ENCODE measurements at regions not wholly inside any gene's neighbourhood (a gene's known extent, or its start where the extent isn't known, plus 50 kb on each side); places are given as distances from the start of the nearest gene placed in this dataset.

DNA sequence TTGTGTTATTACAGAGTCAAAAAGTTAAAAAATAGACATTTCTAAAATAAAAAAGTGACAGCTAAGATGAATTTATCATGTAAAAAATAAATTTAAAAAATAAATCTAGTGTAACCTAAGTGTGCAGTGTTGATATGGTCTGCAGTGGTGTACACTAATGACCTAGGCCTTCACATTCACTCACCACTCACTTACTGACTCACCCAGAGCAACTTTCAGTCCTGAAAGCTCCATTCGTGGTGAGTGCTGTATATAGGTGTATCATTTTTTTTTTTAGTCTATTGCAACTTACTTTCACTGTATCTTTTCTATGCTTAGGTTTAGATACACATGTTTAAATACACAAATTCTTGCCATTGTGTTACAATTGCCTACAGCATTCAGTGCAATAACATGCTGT lies 459.4 kb upstream of the ROBO1 start:
- TF ChIP-seq, protein P1, sequence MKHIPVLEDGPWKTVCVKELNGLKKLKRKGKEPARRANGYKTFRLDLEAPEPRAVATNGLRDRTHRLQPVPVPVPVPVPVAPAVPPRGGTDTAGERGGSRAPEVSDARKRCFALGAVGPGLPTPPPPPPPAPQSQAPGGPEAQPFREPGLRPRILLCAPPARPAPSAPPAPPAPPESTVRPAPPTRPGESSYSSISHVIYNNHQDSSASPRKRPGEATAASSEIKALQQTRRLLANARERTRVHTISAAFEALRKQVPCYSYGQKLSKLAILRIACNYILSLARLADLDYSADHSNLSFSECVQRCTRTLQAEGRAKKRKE (CRISPR knock-in tag; IDR thresholded peaks at IDR 0.05; ENCODE audit: low read depth): no peak
- TF ChIP-seq SREBF2 (IDR thresholded peaks at IDR 0.05): no peak
- no peak for TF ChIP-seq RNF2 (IDR thresholded peaks at IDR 0.05; ENCODE audit: borderline replicate concordance, low read depth)
- ChIA-PET POLR2A (no interaction called here), CTCF (no interaction called here)
- DNase-seq (ENCODE audit: low read depth in 1 of 2, low spot score in 1 of 2) (no peak), FAIRE-seq (no peak), ATAC-seq (no peak)
- no peak overlapping the region for H3K4me2 ChIP-seq
- no peak overlapping the region for H3K27ac ChIP-seq
- no peak overlapping the region for H3K4me3 ChIP-seq
- 0 out of 3 replicates have a peak, but pooled peaks cover 13% of the 10 kb centered on the region for H3K9me3 ChIP-seq
- 26% methylated on average over 1 of the region's 1 CpG for WGBS (ENCODE audit: missing lambda C conversion rate)
- no peaks in the 10 kb centered on the region for H3K4me1 ChIP-seq

DNA sequence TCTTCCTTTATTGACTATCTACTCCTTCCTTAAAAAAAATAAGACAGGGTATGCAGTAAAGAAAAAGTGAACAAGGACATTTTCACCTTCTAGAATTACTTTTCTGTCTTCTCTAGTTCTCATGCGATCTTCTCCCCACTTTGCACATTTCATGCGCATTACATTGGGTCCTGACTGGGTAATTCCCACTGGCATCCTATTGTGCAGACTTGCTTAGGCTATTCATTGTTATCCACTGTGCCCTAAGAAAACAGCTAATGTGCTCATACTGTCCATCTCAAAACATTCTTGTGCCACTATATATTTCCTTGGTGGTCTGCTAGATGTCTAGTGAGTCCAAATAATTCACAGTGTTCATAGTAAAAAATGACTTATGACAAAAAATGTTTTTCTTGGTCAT lies 447.4 kb upstream of the ROBO1 start:
- TF ChIP-seq TP53 (CRISPR knock-in tag; IDR thresholded peaks at IDR 0.05) (no peak), REST (IDR thresholded peaks at IDR 0.05) (no peak), EHMT2 (IDR thresholded peaks at IDR 0.05; ENCODE audit: low read depth) (no peak), HOXB5 (CRISPR knock-in tag; IDR thresholded peaks at IDR 0.05) (no peak), EHF (CRISPR knock-in tag; IDR thresholded peaks at IDR 0.05) (no peak), ESRRA (IDR thresholded peaks at IDR 0.05; ENCODE audit: borderline replicate concordance, low read length) (no peak), NFE2L2 (conservative IDR thresholded peaks at IDR 0.05; ENCODE audit: low read length) (no peak), MAFK (IDR thresholded peaks at IDR 0.05; ENCODE audit: partially characterized antibody) (no peak), RCOR1 (IDR thresholded peaks at IDR 0.05; ENCODE audit: low read depth, low read length) (no peak), CEBPB (IDR thresholded peaks at IDR 0.05) (no peak), EP300 (IDR thresholded peaks at IDR 0.05) (no peak)
- TF ChIP-seq, protein P1 (CRISPR knock-in tag; IDR thresholded peaks at IDR 0.05; ENCODE audit: low read depth): no peak
- H3K4me2 ChIP-seq: no peak overlapping the region
- ChIA-PET CTCF (no interaction called here), POLR2A (no interaction called here)
- ATAC-seq (no peak), DNase-seq (ENCODE audit: low read depth in 1 of 2, low spot score in 1 of 2) (no peak), FAIRE-seq (no peak)
- WGBS (ENCODE audit: missing lambda C conversion rate): 55% methylated on average over 2 of the region's 2 CpGs
- no peaks in the 10 kb centered on the region for H3K9me3 ChIP-seq
- no peak overlapping the region for H3K27ac ChIP-seq
- no peaks in the 10 kb centered on the region for H3K4me1 ChIP-seq
- no peak overlapping the region for H3K4me3 ChIP-seq

DNA sequence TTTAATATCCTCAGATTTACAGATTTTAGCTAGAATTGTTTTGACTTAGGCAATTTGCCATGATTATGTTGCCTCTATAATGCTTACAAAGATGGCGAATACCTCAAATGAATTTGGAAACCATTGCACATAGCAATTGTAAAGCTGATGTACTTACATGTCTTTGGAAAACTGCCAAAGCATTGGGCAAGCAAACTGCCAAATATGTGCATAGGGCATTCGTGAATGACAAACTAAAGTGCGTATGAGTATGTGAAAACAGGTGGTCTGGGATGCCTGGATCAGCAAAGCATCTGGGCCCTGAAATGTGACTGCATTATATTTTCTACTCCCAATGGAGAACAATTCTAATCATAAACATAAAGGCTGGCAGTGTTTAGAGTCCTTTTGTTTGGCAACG lies 445.3 kb upstream of the ROBO1 start:
- ChIA-PET CTCF (no interaction called here), POLR2A (no interaction called here)
- TF ChIP-seq MAFK (IDR thresholded peaks at IDR 0.05; ENCODE audit: partially characterized antibody) (no peak), RNF2 (IDR thresholded peaks at IDR 0.05; ENCODE audit: borderline replicate concordance, low read depth) (no peak), EP300 (IDR thresholded peaks at IDR 0.05) (no peak), ZSCAN20 (CRISPR knock-in tag; IDR thresholded peaks at IDR 0.05) (no peak), RCOR1 (IDR thresholded peaks at IDR 0.05; ENCODE audit: low read depth, low read length) (no peak), ZC3H11A (IDR thresholded peaks at IDR 0.05) (no peak), NPAS2 (CRISPR knock-in tag; IDR thresholded peaks at IDR 0.05; ENCODE audit: borderline replicate concordance) (no peak), NR3C1 (IDR thresholded peaks at IDR 0.05) (no peak), PBX3 (IDR thresholded peaks at IDR 0.05) (no peak), RARB (CRISPR knock-in tag; IDR thresholded peaks at IDR 0.05) (no peak), ZNF302 (CRISPR knock-in tag; IDR thresholded peaks at IDR 0.05) (no peak), POLR2AphosphoS2 (conservative IDR thresholded peaks at IDR 0.05; ENCODE audit: low read length) (no peak), CHD4 (IDR thresholded peaks at IDR 0.05; ENCODE audit: borderline replicate concordance) (no peak)
- TF ChIP-seq, protein P2, sequence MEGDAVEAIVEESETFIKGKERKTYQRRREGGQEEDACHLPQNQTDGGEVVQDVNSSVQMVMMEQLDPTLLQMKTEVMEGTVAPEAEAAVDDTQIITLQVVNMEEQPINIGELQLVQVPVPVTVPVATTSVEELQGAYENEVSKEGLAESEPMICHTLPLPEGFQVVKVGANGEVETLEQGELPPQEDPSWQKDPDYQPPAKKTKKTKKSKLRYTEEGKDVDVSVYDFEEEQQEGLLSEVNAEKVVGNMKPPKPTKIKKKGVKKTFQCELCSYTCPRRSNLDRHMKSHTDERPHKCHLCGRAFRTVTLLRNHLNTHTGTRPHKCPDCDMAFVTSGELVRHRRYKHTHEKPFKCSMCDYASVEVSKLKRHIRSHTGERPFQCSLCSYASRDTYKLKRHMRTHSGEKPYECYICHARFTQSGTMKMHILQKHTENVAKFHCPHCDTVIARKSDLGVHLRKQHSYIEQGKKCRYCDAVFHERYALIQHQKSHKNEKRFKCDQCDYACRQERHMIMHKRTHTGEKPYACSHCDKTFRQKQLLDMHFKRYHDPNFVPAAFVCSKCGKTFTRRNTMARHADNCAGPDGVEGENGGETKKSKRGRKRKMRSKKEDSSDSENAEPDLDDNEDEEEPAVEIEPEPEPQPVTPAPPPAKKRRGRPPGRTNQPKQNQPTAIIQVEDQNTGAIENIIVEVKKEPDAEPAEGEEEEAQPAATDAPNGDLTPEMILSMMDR (IDR thresholded peaks at IDR 0.05): no peak
- Histone ChIP-seq H3K27ac (no peak overlapping the region), H3K4me3 (no peak overlapping the region), H3K9me3 (no peaks in the 10 kb centered on the region), H3K4me1 (no peaks in the 10 kb centered on the region), H3K4me2 (no peak overlapping the region)
- FAIRE-seq (no peak), ATAC-seq (no peak), DNase-seq (ENCODE audit: low read depth in 1 of 2, low spot score in 1 of 2) (no peak)
- WGBS (ENCODE audit: missing lambda C conversion rate): 30% methylated on average over 4 of the region's 4 CpGs

All from A549 (cell line).